ENCODE measurements at regions not wholly inside any gene's neighbourhood (a gene's known extent, or its start where the extent isn't known, plus 50 kb on each side); places are given as distances from the start of the nearest gene placed in this dataset.

- no peaks in the 10 kb centered on the region for H3K36me3 ChIP-seq (ENCODE audit: low read depth, missing control alignments)
- intact Hi-C loops (cut with DNase I; ENCODE audit: low total_unique reads): no loop called here
These were observed 246.7 kb downstream of the DLL1 start for GRCh38 chr6:170043881-170044790.

GRCh38 chr6:170043150-170043819 lies 247.6 kb downstream of the DLL1 start:
- TF ChIP-seq POLR2A (IDR thresholded peaks at IDR 0.05) (no peak), CTCF (IDR thresholded peaks at IDR 0.05) (no peak)
- Histone ChIP-seq H3K27ac (no peak overlapping the region), H3K4me1 (no peaks in the 10 kb centered on the region), H3K4me3 (peak overlapping the region in 1 of 2 donors; percentile 21), H3K27me3 (no peaks in the 10 kb centered on the region), H3K36me3 (ENCODE audit: low read depth, missing control alignments) (no peaks in the 10 kb centered on the region), H3K9me3 (no peaks in the 10 kb centered on the region)
- 69 to 76% methylated on average over 21 of the region's 21 CpGs for WGBS, 2 donors
- DNase-seq: no peak
- intact Hi-C loops (cut with DNase I; ENCODE audit: low total_unique reads): no loop called here

More at GRCh38 chr6:170043881-170044790, 246.7 kb downstream of the DLL1 start:
- Histone ChIP-seq H3K9me3 (no peaks in the 10 kb centered on the region), H3K27me3 (no peaks in the 10 kb centered on the region), H3K4me3 (no peak overlapping the region), H3K4me1 (no peaks in the 10 kb centered on the region), H3K27ac (no peak overlapping the region)
- TF ChIP-seq CTCF (IDR thresholded peaks at IDR 0.05): no peak
- TF ChIP-seq POLR2A (IDR thresholded peaks at IDR 0.05): no peak
- DNase-seq: no peak
- 81 to 87% methylated on average over 10 to 11 of the region's 11 CpGs for WGBS, 2 donors

- Histone ChIP-seq H3K27me3 (no peaks in the 10 kb centered on the region), H3K27ac (no peak overlapping the region), H3K4me1 (no peaks in the 10 kb centered on the region), H3K36me3 (ENCODE audit: low read depth, missing control alignments) (no peaks in the 10 kb centered on the region), H3K4me3 (peak overlapping the region; percentile 9 to 21), H3K9me3 (no peaks in the 10 kb centered on the region)
- 70 to 77% methylated on average over 13 of the region's 13 CpGs for WGBS, 2 donors
- DNase-seq: peak; percentile 73
- intact Hi-C loops (cut with DNase I; ENCODE audit: low total_unique reads): no loop called here
- no peak for TF ChIP-seq CTCF (IDR thresholded peaks at IDR 0.05)
- no peak for TF ChIP-seq POLR2A (IDR thresholded peaks at IDR 0.05)
These were observed 248.2 kb downstream of the DLL1 start for GRCh38 chr6:170042596-170043118.

GRCh38 chr6:170042123-170042522 lies 248.8 kb downstream of the DLL1 start:
- WGBS, 2 donors: 33 to 36% methylated on average over 4 of the region's 4 CpGs
- intact Hi-C loops (cut with DNase I; ENCODE audit: low total_unique reads): no loop called here
- H3K36me3 ChIP-seq (ENCODE audit: low read depth, missing control alignments): no peaks in the 10 kb centered on the region
- H3K4me3 ChIP-seq: peak overlapping the region; percentile 9 to 21
- H3K27me3 ChIP-seq: no peaks in the 10 kb centered on the region
- no peak overlapping the region for H3K27ac ChIP-seq
- no peak for TF ChIP-seq CTCF (IDR thresholded peaks at IDR 0.05)
- no peak for TF ChIP-seq POLR2A (IDR thresholded peaks at IDR 0.05)
- H3K9me3 ChIP-seq: no peaks in the 10 kb centered on the region
- H3K4me1 ChIP-seq: no peaks in the 10 kb centered on the region
- no peak for DNase-seq

All from testis (tissue), 2 donors.